Trophoblast cell (in vitro differentiated cells and primary cell): ENCODE measurements at regions not wholly inside any gene's neighbourhood (a gene's known extent, or its start where the extent isn't known, plus 50 kb on each side); places are given as distances from the start of the nearest gene placed in this dataset.

Source experiments
- DNase-seq, 2 donors: peaks; one replicate each; pipeline ENCODE4 v3.0.0-alpha.2; 2016
- H2AFZ ChIP-seq: 2 replicates; pipeline ENCODE4 v1.6.1; 2013; ENCODE audit warnings: low read length, moderate library complexity, mild to moderate bottlenecking; ENCODE audit not compliant: insufficient read depth, poor library complexity
- H2AK5ac ChIP-seq: 2 replicates; pipeline ENCODE4 v1.6.1; 2013; ENCODE audit warnings: mild to moderate bottlenecking, low read length
- H2BK120ac ChIP-seq: 2 replicates; pipeline ENCODE4 v1.6.1; 2013; ENCODE audit warnings: low read length, mild to moderate bottlenecking, moderate library complexity; ENCODE audit not compliant: insufficient read depth, poor library complexity
- H2BK12ac ChIP-seq: 2 replicates; pipeline ENCODE4 v1.6.1; 2013; ENCODE audit warnings: mild to moderate bottlenecking, low read length, moderate library complexity
- H2BK5ac ChIP-seq: 2 replicates; pipeline ENCODE4 v1.6.1; 2013; ENCODE audit warnings: low read length, low read depth, moderate library complexity, mild to moderate bottlenecking; ENCODE audit not compliant: poor library complexity
- H3K14ac ChIP-seq: 2 replicates; pipeline ENCODE4 v1.6.1; 2013; ENCODE audit warnings: mild to moderate bottlenecking, low read length
- H3K18ac ChIP-seq: 2 replicates; pipeline ENCODE4 v1.6.1; 2013; ENCODE audit warnings: mild to moderate bottlenecking, low read length
- H3K23ac ChIP-seq: 2 replicates; pipeline ENCODE4 v1.6.1; 2013; ENCODE audit warnings: low read length
- H3K27ac ChIP-seq: 2 replicates; pipeline ENCODE4 v1.5.1; 2013; ENCODE audit warnings: low read depth, mild to moderate bottlenecking, inconsistent platforms, low read length, moderate library complexity
- H3K27me3 ChIP-seq: 2 replicates; pipeline ENCODE4 v1.6.1; 2013; ENCODE audit warnings: inconsistent platforms, mild to moderate bottlenecking, low read length, moderate library complexity; ENCODE audit not compliant: insufficient read depth
- H3K36me3 ChIP-seq, 2 experiments: 1 replicate in 1 of 2; 2 replicates in 1 of 2; pipeline ENCODE4 v1.6.1; 2013; ENCODE audit warnings: low read length in 2 of 2, mild to moderate bottlenecking in 2 of 2, moderate library complexity in 1 of 2; ENCODE audit not compliant: insufficient read depth in 2 of 2, control insufficient read depth in 1 of 2
- H3K4ac ChIP-seq: 2 replicates; pipeline ENCODE4 v1.6.1; 2013; ENCODE audit warnings: low read depth, mild to moderate bottlenecking, low read length, moderate library complexity
- H3K4me1 ChIP-seq, 2 experiments: 1 replicate in 1 of 2; 2 replicates in 1 of 2; pipeline ENCODE4 v1.6.1; 2013; ENCODE audit warnings: low read length in 2 of 2, mild to moderate bottlenecking in 2 of 2, moderate library complexity in 1 of 2; ENCODE audit not compliant: insufficient read depth in 2 of 2, control insufficient read depth in 1 of 2
- H3K4me2 ChIP-seq: 2 replicates; pipeline ENCODE4 v1.6.1; 2013; ENCODE audit warnings: inconsistent platforms, mild to moderate bottlenecking, low read length, moderate library complexity
- H3K4me3 ChIP-seq: 2 replicates; pipeline ENCODE4 v1.5.1; 2013; ENCODE audit warnings: mild to moderate bottlenecking, low read depth, low read length, inconsistent platforms
- H3K79me1 ChIP-seq: one replicate; pipeline ENCODE4 v1.6.1; 2013; ENCODE audit warnings: low read length
- H3K79me2 ChIP-seq: 2 replicates; pipeline ENCODE4 v1.6.1; 2013; ENCODE audit warnings: low read length, mild to moderate bottlenecking; ENCODE audit not compliant: control insufficient read depth, insufficient read depth, poor library complexity
- H3K9ac ChIP-seq: 2 replicates; pipeline ENCODE4 v1.6.1; 2013; ENCODE audit warnings: mild to moderate bottlenecking, low read length
- H3K9me3 ChIP-seq: 2 replicates; pipeline ENCODE4 v1.6.1; 2013; ENCODE audit warnings: low read depth, mild to moderate bottlenecking, control low read depth, inconsistent platforms, low read length; ENCODE audit not compliant: insufficient read depth
- H4K12ac ChIP-seq: 2 replicates; pipeline ENCODE4 v1.6.1; 2013; ENCODE audit warnings: low read depth, mild to moderate bottlenecking, low read length, moderate library complexity
- H4K8ac ChIP-seq: 2 replicates; pipeline ENCODE4 v1.6.1; 2013; ENCODE audit warnings: low read depth, mild to moderate bottlenecking, low read length, moderate library complexity
- H4K91ac ChIP-seq: one replicate; pipeline ENCODE4 v1.6.1; 2013; ENCODE audit warnings: low read depth, mild to moderate bottlenecking, low read length, moderate library complexity
- WGBS: extraction: QIAGEN DNeasy Blood & Tissue Kit; methylation state at CpG from one replicate; pipeline ENCODE4 v1.1.7; 2013; ENCODE audit warnings: missing lambda C conversion rate; ENCODE audit not compliant: insufficient read length, insufficient coverage; ENCODE audit errors: extremely low coverage; 5-methylcytosine and 5-hydroxymethylcytosine counted together

GRCh38 chr4:80145739-80146138 is 51.6 kb upstream of the PRDM8 start:
- DNase-seq, result no peak
- no peak overlapping the region for H2BK120ac ChIP-seq
- no peak overlapping the region for H3K4me3 ChIP-seq
- H3K36me3 ChIP-seq, result no peaks in the 10 kb centered on the region
- H3K9me3 ChIP-seq, result no peaks in the 10 kb centered on the region
- no peak overlapping the region for H2AK5ac ChIP-seq
- H4K8ac ChIP-seq, result no peak overlapping the region
- no peaks in the 10 kb centered on the region for H3K27me3 ChIP-seq
- H3K4ac ChIP-seq, result no peak overlapping the region
- H4K91ac ChIP-seq, result no peak overlapping the region
- no peak overlapping the region for H3K23ac ChIP-seq
- no CpG with 5 or more reads among the region's 1 CpG for WGBS
- no peaks in the 10 kb centered on the region for H3K79me1 ChIP-seq
- H3K9ac ChIP-seq, result no peak overlapping the region
- no peak overlapping the region for H4K12ac ChIP-seq
- no peaks in the 10 kb centered on the region for H3K4me1 ChIP-seq
- no peak overlapping the region for H3K4me2 ChIP-seq
- no peak overlapping the region for H3K14ac ChIP-seq
- no peak overlapping the region for H3K27ac ChIP-seq
- no peak overlapping the region for H3K18ac ChIP-seq
- H2BK5ac ChIP-seq, result no peak overlapping the region
- no peak overlapping the region for H2AFZ ChIP-seq
- no peaks in the 10 kb centered on the region for H3K79me2 ChIP-seq
- H2BK12ac ChIP-seq, result no peak overlapping the region

- Histone ChIP-seq H3K23ac (no peak overlapping the region), H4K91ac (no peak overlapping the region), H2BK5ac (no peak overlapping the region), H2BK12ac (no peak overlapping the region), H3K9ac (no peak overlapping the region), H3K4me3 (no peak overlapping the region), H3K27me3 (no peaks in the 10 kb centered on the region), H3K9me3 (no peaks in the 10 kb centered on the region), H3K27ac (no peak overlapping the region), H3K4me1 (no peaks in the 10 kb centered on the region), H3K4ac (no peak overlapping the region), H3K79me2 (no peaks in the 10 kb centered on the region), H4K12ac (no peak overlapping the region), H3K36me3 (no peaks in the 10 kb centered on the region), H2AK5ac (no peak overlapping the region), H3K4me2 (no peak overlapping the region), H2BK120ac (no peak overlapping the region), H3K79me1 (no peaks in the 10 kb centered on the region), H3K14ac (no peak overlapping the region), H3K18ac (no peak overlapping the region), H2AFZ (no peak overlapping the region), H4K8ac (no peak overlapping the region)
- no peak for DNase-seq
Observed at GRCh38 chr4:80144676-80145470, 52.4 kb upstream of the PRDM8 start.

GRCh38 chr4:80143307-80143679 is 54.0 kb upstream of the PRDM8 start:
- H3K4me2 ChIP-seq, result no peak overlapping the region
- H3K4ac ChIP-seq, result no peak overlapping the region
- H3K14ac ChIP-seq, result no peak overlapping the region
- no peak overlapping the region for H3K27ac ChIP-seq
- H2BK5ac ChIP-seq, result no peak overlapping the region
- no peaks in the 10 kb centered on the region for H3K79me1 ChIP-seq
- no peaks in the 10 kb centered on the region for H3K79me2 ChIP-seq
- no peak overlapping the region for H2AK5ac ChIP-seq
- no peaks in the 10 kb centered on the region for H3K36me3 ChIP-seq
- no peak overlapping the region for H4K8ac ChIP-seq
- no peak overlapping the region for H2AFZ ChIP-seq
- no peaks in the 10 kb centered on the region for H3K4me1 ChIP-seq
- no peak overlapping the region for H4K91ac ChIP-seq
- H2BK120ac ChIP-seq, result no peak overlapping the region
- no peak overlapping the region for H4K12ac ChIP-seq
- H3K27me3 ChIP-seq, result no peaks in the 10 kb centered on the region
- no peak overlapping the region for H3K4me3 ChIP-seq
- H3K9me3 ChIP-seq, result no peaks in the 10 kb centered on the region
- H3K18ac ChIP-seq, result no peak overlapping the region
- no CpG with 5 or more reads among the region's 1 CpG for WGBS
- H3K23ac ChIP-seq, result no peak overlapping the region
- no peak overlapping the region for H2BK12ac ChIP-seq
- DNase-seq, result no peak
- H3K9ac ChIP-seq, result no peak overlapping the region

- Histone ChIP-seq H4K12ac (no peak overlapping the region), H3K79me1 (no peaks in the 10 kb centered on the region), H3K79me2 (no peaks in the 10 kb centered on the region), H3K4me3 (no peak overlapping the region), H2AFZ (no peak overlapping the region), H3K9ac (no peak overlapping the region), H4K8ac (no peak overlapping the region), H3K9me3 (no peaks in the 10 kb centered on the region), H2AK5ac (no peak overlapping the region), H2BK5ac (no peak overlapping the region), H3K27ac (no peak overlapping the region), H3K4ac (no peak overlapping the region), H3K27me3 (no peaks in the 10 kb centered on the region), H3K4me1 (no peaks in the 10 kb centered on the region), H3K18ac (no peak overlapping the region), H2BK120ac (no peak overlapping the region), H3K36me3 (no peaks in the 10 kb centered on the region), H3K23ac (no peak overlapping the region), H3K4me2 (no peak overlapping the region), H4K91ac (no peak overlapping the region), H2BK12ac (no peak overlapping the region), H3K14ac (no peak overlapping the region)
- no CpG with 5 or more reads among the region's 4 CpGs for WGBS
- DNase-seq, result peak; percentile 44 to 93
Observed at GRCh38 chr4:80142394-80143306, 54.7 kb upstream of the PRDM8 start.
